ENCODE measurements at regions not wholly inside any gene's neighbourhood (a gene's known extent, or its start where the extent isn't known, plus 50 kb on each side); places are given as distances from the start of the nearest gene placed in this dataset.

GRCh38 chr4:20074450-20074849 is 177.3 kb upstream of the SLIT2 start:
- TF ChIP-seq EZH2phosphoT487 (IDR thresholded peaks at IDR 0.05; ENCODE audit: borderline replicate concordance) (no peak), CTCF (conservative IDR thresholded peaks at IDR 0.05; ENCODE audit: low read length) (no peak)

Measured in Loucy (cell line).